ENCODE measurements at regions not wholly inside any gene's neighbourhood (a gene's known extent, or its start where the extent isn't known, plus 50 kb on each side); places are given as distances from the start of the nearest gene placed in this dataset.
A peak's percentile ranks its signal among the peaks of the same experiment; 100 is the strongest.

GRCh38 chr12:105667973-105668743 lies 337.7 kb downstream of the C12orf75 start:
- no peak for TF ChIP-seq POLR2A (IDR thresholded peaks at IDR 0.05)
- no peak for TF ChIP-seq POLR2AphosphoS5 (IDR thresholded peaks at IDR 0.05)
- intact Hi-C loops (cut with DNase I) = no loop called here
- Histone ChIP-seq H3K36me3 (no peaks in the 10 kb centered on the region), H3K9me3 (no peaks in the 10 kb centered on the region), H3K4me1 (replicated peaks) (no peaks in the 10 kb centered on the region), H3K27me3 (replicated peaks; ENCODE audit: insufficient read depth) (no peaks in the 10 kb centered on the region), H3K4me3 (no peak overlapping the region), H3K27ac (no peak overlapping the region)
- no peak for DNase-seq (ENCODE audit: low spot score)
- WGBS = 89% methylated on average over 2 of the region's 2 CpGs

- intact Hi-C loops (cut with DNase I) = no loop called here
- TF ChIP-seq POLR2A (IDR thresholded peaks at IDR 0.05) (no peak), POLR2AphosphoS5 (IDR thresholded peaks at IDR 0.05) (no peak)
- TF ChIP-seq, protein P1, sequence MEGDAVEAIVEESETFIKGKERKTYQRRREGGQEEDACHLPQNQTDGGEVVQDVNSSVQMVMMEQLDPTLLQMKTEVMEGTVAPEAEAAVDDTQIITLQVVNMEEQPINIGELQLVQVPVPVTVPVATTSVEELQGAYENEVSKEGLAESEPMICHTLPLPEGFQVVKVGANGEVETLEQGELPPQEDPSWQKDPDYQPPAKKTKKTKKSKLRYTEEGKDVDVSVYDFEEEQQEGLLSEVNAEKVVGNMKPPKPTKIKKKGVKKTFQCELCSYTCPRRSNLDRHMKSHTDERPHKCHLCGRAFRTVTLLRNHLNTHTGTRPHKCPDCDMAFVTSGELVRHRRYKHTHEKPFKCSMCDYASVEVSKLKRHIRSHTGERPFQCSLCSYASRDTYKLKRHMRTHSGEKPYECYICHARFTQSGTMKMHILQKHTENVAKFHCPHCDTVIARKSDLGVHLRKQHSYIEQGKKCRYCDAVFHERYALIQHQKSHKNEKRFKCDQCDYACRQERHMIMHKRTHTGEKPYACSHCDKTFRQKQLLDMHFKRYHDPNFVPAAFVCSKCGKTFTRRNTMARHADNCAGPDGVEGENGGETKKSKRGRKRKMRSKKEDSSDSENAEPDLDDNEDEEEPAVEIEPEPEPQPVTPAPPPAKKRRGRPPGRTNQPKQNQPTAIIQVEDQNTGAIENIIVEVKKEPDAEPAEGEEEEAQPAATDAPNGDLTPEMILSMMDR (IDR thresholded peaks at IDR 0.05) = no peak
Measured at GRCh38 chr12:105670672-105671071, 340.2 kb downstream of the C12orf75 start.

DNA sequence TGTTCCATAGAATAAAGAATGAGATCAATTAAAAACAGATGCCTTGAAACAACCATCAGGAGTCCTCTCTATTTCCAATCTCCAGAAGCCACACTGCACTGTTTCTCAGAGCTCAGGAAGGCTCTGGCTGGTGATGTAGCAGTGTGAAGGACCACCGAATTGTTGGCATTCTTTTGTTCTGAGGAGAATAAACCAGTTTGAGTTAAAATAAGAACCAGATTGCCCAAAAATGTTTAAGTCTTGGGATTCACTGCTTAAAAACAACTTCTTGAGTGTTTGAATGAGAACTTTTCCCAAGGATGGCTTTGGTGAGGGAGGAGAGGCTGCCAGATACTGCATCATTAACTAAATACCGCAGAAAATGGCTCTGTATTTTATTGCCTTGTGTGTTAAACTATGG lies 341.2 kb downstream of the C12orf75 start:
- no peak overlapping the region for H3K4me3 ChIP-seq
- peaks cover 4% of the 10 kb centered on the region for H3K4me1 ChIP-seq (replicated peaks)
- peak overlapping the region; percentile 2 to 17 for H3K27ac ChIP-seq
- 43% methylated on average over 2 of the region's 2 CpGs for WGBS
- TF ChIP-seq, protein P1 (IDR thresholded peaks at IDR 0.05) = no peak
- TF ChIP-seq POLR2A (IDR thresholded peaks at IDR 0.05) (no peak), POLR2AphosphoS5 (IDR thresholded peaks at IDR 0.05) (no peak)
- no peaks in the 10 kb centered on the region for H3K27me3 ChIP-seq (replicated peaks; ENCODE audit: insufficient read depth)
- DNase-seq (ENCODE audit: low spot score) = no peak
- intact Hi-C loops (cut with DNase I) = no loop called here
- no peaks in the 10 kb centered on the region for H3K36me3 ChIP-seq
- no peaks in the 10 kb centered on the region for H3K9me3 ChIP-seq

More at GRCh38 chr12:105670672-105671071, 340.2 kb downstream of the C12orf75 start:
- Histone ChIP-seq H3K27ac (no peak overlapping the region), H3K36me3 (no peaks in the 10 kb centered on the region), H3K4me3 (no peak overlapping the region), H3K27me3 (replicated peaks; ENCODE audit: insufficient read depth) (no peaks in the 10 kb centered on the region), H3K9me3 (no peaks in the 10 kb centered on the region), H3K4me1 (replicated peaks) (no peaks in the 10 kb centered on the region)
- DNase-seq (ENCODE audit: low spot score) = no peak

DNA sequence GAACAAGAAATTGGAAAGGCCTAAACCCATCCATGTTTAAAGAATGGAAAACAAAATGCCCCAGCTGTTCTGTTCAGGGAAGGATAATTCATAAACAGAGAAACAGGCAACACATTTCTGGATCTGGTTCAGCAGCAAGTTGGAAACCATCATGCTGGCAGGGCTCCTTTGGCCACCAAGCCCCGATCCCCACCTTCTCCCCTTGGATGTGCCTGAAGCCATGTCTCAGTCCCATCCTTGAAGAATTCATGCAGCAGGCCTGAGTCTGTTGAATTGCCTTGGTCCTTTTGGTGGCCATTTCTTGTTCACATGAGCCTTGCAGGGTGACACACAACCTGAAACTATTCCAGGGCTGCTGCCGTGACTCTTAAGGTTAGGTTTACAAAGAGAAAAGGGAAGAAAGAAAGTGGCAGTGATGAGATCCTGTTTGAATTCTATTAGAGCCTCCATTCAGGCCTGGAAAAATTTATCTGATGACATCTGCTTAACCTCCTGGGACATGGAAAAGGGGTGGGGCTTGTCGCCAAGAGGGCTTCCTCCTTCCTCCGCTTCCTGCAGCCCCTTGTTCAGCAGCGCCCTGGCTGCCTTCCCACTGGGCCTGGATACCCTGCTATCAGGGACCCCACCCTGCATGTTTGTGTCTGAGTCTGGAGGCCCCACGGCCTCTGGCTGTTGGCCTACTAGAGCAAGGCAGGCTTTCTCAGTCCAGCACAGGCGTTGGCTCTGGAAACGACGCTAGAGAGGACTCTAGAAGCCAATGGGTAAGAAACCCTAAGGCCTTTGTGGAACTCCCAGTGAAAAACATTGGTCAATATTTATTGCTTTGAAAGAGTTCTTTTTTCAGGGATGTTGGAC lies 341.9 kb downstream of the C12orf75 start:
- Histone ChIP-seq H3K27me3 (replicated peaks; ENCODE audit: insufficient read depth) (no peaks in the 10 kb centered on the region), H3K27ac (peak overlapping the region; percentile 2 to 17), H3K4me3 (no peak overlapping the region), H3K4me1 (replicated peaks) (peaks cover 4% of the 10 kb centered on the region), H3K36me3 (no peaks in the 10 kb centered on the region), H3K9me3 (no peaks in the 10 kb centered on the region)
- TF ChIP-seq POLR2A (IDR thresholded peaks at IDR 0.05) (no peak), POLR2AphosphoS5 (IDR thresholded peaks at IDR 0.05) (no peak)
- TF ChIP-seq, protein P1 (IDR thresholded peaks at IDR 0.05) = no peak
- no peak for DNase-seq (ENCODE audit: low spot score)
- intact Hi-C loops (cut with DNase I) = no loop called here
- 50% methylated on average over 9 of the region's 9 CpGs for WGBS

- DNase-seq (ENCODE audit: low spot score) = no peak
- H3K27ac ChIP-seq = no peak overlapping the region
Measured at GRCh38 chr12:105674871-105675699, 344.6 kb downstream of the C12orf75 start.

More at GRCh38 chr12:105674871-105675699, 344.6 kb downstream of the C12orf75 start:
- H3K36me3 ChIP-seq = no peaks in the 10 kb centered on the region
- no peak overlapping the region for H3K4me3 ChIP-seq
- TF ChIP-seq POLR2A (IDR thresholded peaks at IDR 0.05) = no peak
- TF ChIP-seq, protein P1 (IDR thresholded peaks at IDR 0.05) = no peak
- no peak for TF ChIP-seq POLR2AphosphoS5 (IDR thresholded peaks at IDR 0.05)
- intact Hi-C loops (cut with DNase I) = no loop called here
- no peaks in the 10 kb centered on the region for H3K9me3 ChIP-seq
- 55% methylated on average over 2 of the region's 2 CpGs for WGBS
- peaks cover 4% of the 10 kb centered on the region for H3K4me1 ChIP-seq (replicated peaks)
- H3K27me3 ChIP-seq (replicated peaks; ENCODE audit: insufficient read depth) = no peaks in the 10 kb centered on the region
